H1 (cell line): ENCODE measurements at regions not wholly inside any gene's neighbourhood (a gene's known extent, or its start where the extent isn't known, plus 50 kb on each side); places are given as distances from the start of the nearest gene placed in this dataset.

ENCODE experiments used
- CTCF ChIA-PET: fragments of 300-600 bp; sonication (Branson Sonifier 250); formaldehyde crosslinking; loops from one replicate; lab custom pipeline; 2021; ENCODE audit not compliant: partially characterized antibody; lab: Charles Lee
- POLR2A ChIA-PET: fragments of 300-600 bp; sonication (Branson Sonifier 250); formaldehyde crosslinking; loops from one replicate; lab custom pipeline; 2021; ENCODE audit warnings: inconsistent platforms; ENCODE audit not compliant: partially characterized antibody; lab: Charles Lee
- DNase-seq, 2 experiments: peaks; one replicate each; pipeline versions ENCODE4 v3.0.0 to v3.0.0-alpha.2; 2010 to 2022; ENCODE audit warnings: low spot score in 2 of 2, low read depth in 1 of 2, mixed read lengths in 1 of 2
- FAIRE-seq: peaks from 2 replicates; lab custom pipeline; 2011; peaks lifted over from hg19 to GRCh38; lab: Jason Lieb, UNC
- H2AFZ ChIP-seq: 2 replicates; pipeline ENCODE4 v1.8.1; 2012; ENCODE audit warnings: low read length, inconsistent platforms
- H2AK5ac ChIP-seq: 2 replicates; pipeline ENCODE4 v1.6.1; 2013; ENCODE audit warnings: low read depth, low read length
- H2BK120ac ChIP-seq: replicated peaks from 2 replicates; pipeline ENCODE3; 2013; ENCODE audit warnings: low read depth, low read length, inconsistent platforms
- H2BK12ac ChIP-seq: 2 replicates; pipeline ENCODE4 v1.6.1; 2013; ENCODE audit warnings: low read depth, low read length
- H2BK15ac ChIP-seq: 2 replicates; pipeline ENCODE4 v1.6.1; 2013; ENCODE audit warnings: low read length
- H2BK20ac ChIP-seq: 2 replicates; pipeline ENCODE4 v1.6.1; 2013; ENCODE audit warnings: low read length
- H2BK5ac ChIP-seq: 2 replicates; pipeline ENCODE4 v1.6.1; 2013; ENCODE audit warnings: low read depth, low read length
- H3K14ac ChIP-seq: 2 replicates; pipeline ENCODE4 v1.6.1; 2013; ENCODE audit warnings: inconsistent platforms; ENCODE audit not compliant: insufficient read length
- H3K18ac ChIP-seq: 2 replicates; pipeline ENCODE4 v1.6.1; 2013; ENCODE audit warnings: low read length; ENCODE audit errors: extremely low read depth
- H3K23ac ChIP-seq: 2 replicates; pipeline ENCODE4 v1.6.1; 2013; ENCODE audit warnings: inconsistent platforms; ENCODE audit not compliant: insufficient read length
- H3K23me2 ChIP-seq: 2 replicates; pipeline ENCODE4 v1.6.1; 2013; ENCODE audit warnings: low read depth, low read length
- H3K27ac ChIP-seq: 2 replicates; pipeline ENCODE4 v1.6.1; 2011; ENCODE audit warnings: low read depth, low read length, inconsistent platforms
- H3K27me3 ChIP-seq, 4 experiments: replicated peaks in 1 of 4; 1 replicate in 1 of 4; 2 replicates in 3 of 4; pipeline versions ENCODE4 v1.6.1 to v1.8.1; 2011 to 2013; ENCODE audit warnings: low read length in 3 of 4, mild to moderate bottlenecking in 3 of 4, inconsistent platforms in 2 of 4, mixed read lengths in 2 of 4, moderate library complexity in 1 of 4; ENCODE audit not compliant: control insufficient read depth in 3 of 4, insufficient read depth in 3 of 4; ENCODE audit errors: extremely low read depth in 1 of 4
- H3K36me3 ChIP-seq, 4 experiments: 2 replicates each; pipeline versions ENCODE4 v1.6.1 to v1.8.1; 2011 to 2013; ENCODE audit warnings: mild to moderate bottlenecking in 4 of 4, low read length in 3 of 4, moderate library complexity in 2 of 4, control low read depth in 1 of 4, inconsistent platforms in 1 of 4; ENCODE audit not compliant: insufficient read depth in 4 of 4, control insufficient read depth in 2 of 4
- H3K4ac ChIP-seq: replicated peaks from 2 replicates; pipeline ENCODE3; 2013; ENCODE audit warnings: low read length, low read depth, mixed read lengths, inconsistent platforms; ENCODE audit not compliant: insufficient read length
- H3K4me1 ChIP-seq, 4 experiments: replicated peaks in 1 of 4; 1 replicate in 1 of 4; 2 replicates in 3 of 4; pipeline versions ENCODE4 v1.6.1 to v1.8.1; 2011 to 2013; ENCODE audit warnings: low read length in 3 of 4, inconsistent platforms in 2 of 4, mixed read lengths in 1 of 4; ENCODE audit not compliant: insufficient read depth in 4 of 4, control insufficient read depth in 3 of 4
- H3K4me2 ChIP-seq, 2 experiments: 2 replicates each; pipeline versions ENCODE4 v1.6.1 to v1.8.1; 2011 to 2013; ENCODE audit warnings: low read depth in 2 of 2, low read length in 2 of 2, control low read depth in 1 of 2, inconsistent platforms in 1 of 2, mild to moderate bottlenecking in 1 of 2; ENCODE audit not compliant: insufficient read depth in 1 of 2
- H3K4me3 ChIP-seq, 4 experiments: fragments of 200-600, 300-600 bp in 1 of 4; sonication (generic), shearing (Covaris generic), sonication (Bioruptor Twin) in 1 of 4; 2 replicates each; pipeline versions ENCODE4 v1.5.1 to v1.8.1; 2011 to 2016; ENCODE audit warnings: low read length in 4 of 4, low read depth in 3 of 4, control low read depth in 2 of 4, inconsistent platforms in 2 of 4, mild to moderate bottlenecking in 2 of 4, mixed read lengths in 1 of 4, moderate library complexity in 1 of 4; ENCODE audit not compliant: insufficient read depth in 2 of 4; ENCODE audit errors: extremely low read depth in 1 of 4
- H3K56ac ChIP-seq: replicated peaks from 2 replicates; pipeline ENCODE3; 2013; ENCODE audit warnings: low read depth, mild to moderate bottlenecking, mixed read lengths, low read length, inconsistent platforms; ENCODE audit not compliant: insufficient read length
- H3K79me1 ChIP-seq: 2 replicates; pipeline ENCODE4 v1.6.1; 2013; ENCODE audit warnings: low read depth, low read length, control low read depth
- H3K79me2 ChIP-seq, 2 experiments: 2 replicates each; pipeline versions ENCODE4 v1.6.1 to v1.8.1; 2012 to 2013; ENCODE audit warnings: low read length in 2 of 2, mild to moderate bottlenecking in 2 of 2, inconsistent platforms in 1 of 2; ENCODE audit not compliant: insufficient read depth in 2 of 2, control insufficient read depth in 1 of 2
- H3K9ac ChIP-seq, 4 experiments: replicated peaks in 1 of 4; 1 replicate in 1 of 4; 2 replicates in 3 of 4; pipeline versions ENCODE4 v1.6.1 to v1.8.1; 2011 to 2013; ENCODE audit warnings: low read depth in 3 of 4, low read length in 3 of 4, control low read depth in 2 of 4, mild to moderate bottlenecking in 2 of 4, moderate library complexity in 2 of 4, inconsistent platforms in 1 of 4; ENCODE audit errors: extremely low read depth in 1 of 4
- H3K9me3 ChIP-seq, 2 experiments: 2 replicates each; pipeline versions ENCODE4 v1.6.1 to v1.8.1; 2012 to 2013; ENCODE audit warnings: mild to moderate bottlenecking in 2 of 2, moderate library complexity in 2 of 2, control low read depth in 1 of 2, inconsistent platforms in 1 of 2, low read depth in 1 of 2, low read length in 1 of 2, mixed read lengths in 1 of 2; ENCODE audit not compliant: insufficient read depth in 2 of 2
- H4K20me1 ChIP-seq, 2 experiments: replicated peaks in 1 of 2; 2 replicates each; pipeline versions ENCODE3 to v1.8.1; 2011 to 2013; ENCODE audit warnings: inconsistent platforms in 2 of 2, low read length in 2 of 2, mild to moderate bottlenecking in 1 of 2; ENCODE audit not compliant: insufficient read depth in 2 of 2, control insufficient read depth in 1 of 2
- H4K5ac ChIP-seq: 2 replicates; pipeline ENCODE4 v1.6.1; 2013; ENCODE audit warnings: low read length, low read depth, mixed read lengths, inconsistent platforms; ENCODE audit not compliant: insufficient read length
- H4K8ac ChIP-seq: 2 replicates; pipeline ENCODE4 v1.8.0; 2013; ENCODE audit warnings: mild to moderate bottlenecking, moderate library complexity, low read length, inconsistent platforms; ENCODE audit not compliant: insufficient read depth; ENCODE audit errors: extremely low read depth
- H4K91ac ChIP-seq: replicated peaks from 2 replicates; pipeline ENCODE3; 2013; ENCODE audit warnings: low read length, mixed read lengths, inconsistent platforms; ENCODE audit not compliant: insufficient read length
- ATF3 ChIP-seq: IDR thresholded peaks from 2 replicates; pipeline ENCODE4 v1.6.1; 2011; ENCODE audit warnings: low read depth, mild to moderate bottlenecking, low read length; ENCODE audit not compliant: insufficient read depth
- BACH1 ChIP-seq: IDR thresholded peaks from 2 replicates; pipeline ENCODE4 v1.6.1; 2012; ENCODE audit warnings: low read length, improper control_type of control experiment
- BCL11A ChIP-seq, 2 experiments: IDR thresholded peaks; one replicate each; pipeline ENCODE4 v1.6.1; 2011; ENCODE audit warnings: low read depth in 2 of 2, low read length in 2 of 2, mild to moderate bottlenecking in 2 of 2
- CBX8 ChIP-seq: fragments of 300-800, 300-1000 bp; sonication (generic); IDR thresholded peaks from 2 replicates; pipeline ENCODE4 v1.7.1; 2016; ENCODE audit warnings: low read depth, low read length, borderline replicate concordance
- CEBPB ChIP-seq: IDR thresholded peaks from 2 replicates; pipeline ENCODE4 v1.6.1; 2012; ENCODE audit warnings: low read depth, low read length
- HDAC2 ChIP-seq, 2 experiments: fragments of 300-600 bp in 1 of 2; sonication (generic) in 1 of 2; IDR thresholded peaks; 2 replicates each; pipeline ENCODE4 v1.6.1; 2011 to 2012; ENCODE audit warnings: low read depth in 2 of 2, low read length in 2 of 2, mild to moderate bottlenecking in 2 of 2, moderate library complexity in 2 of 2, borderline replicate concordance in 1 of 2, inconsistent platforms in 1 of 2
- POLR2A ChIP-seq, 2 experiments: IDR thresholded peaks; 1 replicate in 1 of 2; 2 replicates in 1 of 2; pipeline ENCODE4 v1.6.1; 2011; ENCODE audit warnings: low read depth in 2 of 2, low read length in 2 of 2, mild to moderate bottlenecking in 2 of 2; ENCODE audit errors: control extremely low read depth in 1 of 2
- POU5F1 ChIP-seq: IDR thresholded peaks from 2 replicates; pipeline ENCODE4 v1.6.1; 2011; ENCODE audit warnings: low read depth, mild to moderate bottlenecking, low read length, moderate library complexity
- RBBP5 ChIP-seq: IDR thresholded peaks from 2 replicates; pipeline ENCODE4 v1.7.1; 2012; ENCODE audit warnings: low read depth, mild to moderate bottlenecking, inconsistent platforms, low read length, moderate library complexity, borderline replicate concordance
- SIX5 ChIP-seq: IDR thresholded peaks from 2 replicates; pipeline ENCODE4 v1.6.1; 2011; ENCODE audit warnings: mild to moderate bottlenecking, low read depth, low read length
- SP2 ChIP-seq: IDR thresholded peaks from 2 replicates; pipeline ENCODE4 v1.6.1; 2012; ENCODE audit warnings: mild to moderate bottlenecking, low read length, inconsistent platforms
- SRF ChIP-seq: IDR thresholded peaks from 2 replicates; pipeline ENCODE4 v1.6.1; 2011; ENCODE audit warnings: mild to moderate bottlenecking, low read depth, low read length, moderate library complexity
- USF2 ChIP-seq: IDR thresholded peaks from 2 replicates; pipeline ENCODE4 v1.6.1; 2011; ENCODE audit warnings: low read length, improper control_type of control experiment
- ZNF274 ChIP-seq: IDR thresholded peaks from 2 replicates; pipeline ENCODE4 v1.7.0; 2012; ENCODE audit warnings: low read length, borderline replicate concordance; ENCODE audit errors: extremely low read depth
- WGBS, 2 experiments: shearing (Covaris generic) in 1 of 2; methylation state at CpG; one replicate each; pipeline versions ENCODE4 v1.1.6 to v1.1.7; 2013 to 2015; ENCODE audit warnings: low lambda C conversion rate in 2 of 2, mixed read lengths in 2 of 2, inconsistent platforms in 1 of 2, low coverage in 1 of 2, missing lambda C conversion rate in 1 of 2; ENCODE audit not compliant: insufficient replicate concordance in 2 of 2, insufficient coverage in 1 of 2, insufficient read length in 1 of 2; ENCODE audit errors: extremely low coverage in 1 of 2, missing lambda C conversion rate in 1 of 2; 5-methylcytosine and 5-hydroxymethylcytosine counted together

- no peak overlapping the region for H3K27ac ChIP-seq
- no peak for DNase-seq
- no peaks in the 10 kb centered on the region for H3K27me3 ChIP-seq
- FAIRE-seq: no peak
- no peak overlapping the region for H2AK5ac ChIP-seq
- H2BK15ac ChIP-seq: no peak overlapping the region
- no peaks in the 10 kb centered on the region for H3K36me3 ChIP-seq
- no peaks in the 10 kb centered on the region for H3K79me2 ChIP-seq
- no peaks in the 10 kb centered on the region for H3K4me1 ChIP-seq
- H3K4me2 ChIP-seq: no peak overlapping the region
- H3K23ac ChIP-seq: no peak overlapping the region
- H4K20me1 ChIP-seq: no peaks in the 10 kb centered on the region
- H3K56ac ChIP-seq: no peak overlapping the region
- ChIA-PET CTCF (no interaction called here), POLR2A (no interaction called here)
- H3K79me1 ChIP-seq: no peaks in the 10 kb centered on the region
- no peak overlapping the region for H2BK5ac ChIP-seq
- H3K18ac ChIP-seq: no peak overlapping the region
- 93% methylated on average over 3 of the region's 3 CpGs; no CpG with 5 or more reads in 1 of the 2 experiments for WGBS, 2 experiments
- no peak overlapping the region for H2BK12ac ChIP-seq
- H3K23me2 ChIP-seq: no peaks in the 10 kb centered on the region
- H3K4ac ChIP-seq: no peak overlapping the region
- H4K91ac ChIP-seq: no peak overlapping the region
- no peak overlapping the region for H4K8ac ChIP-seq
- no peak overlapping the region for H2BK120ac ChIP-seq
- H4K5ac ChIP-seq: no peak overlapping the region
- H2AFZ ChIP-seq: no peak overlapping the region
- H3K4me3 ChIP-seq: no peak overlapping the region
- no peak overlapping the region for H2BK20ac ChIP-seq
- H3K9ac ChIP-seq: no peak overlapping the region
- H3K14ac ChIP-seq: no peak overlapping the region
- H3K9me3 ChIP-seq: 0 out of 4 replicates have a peak, but pooled peaks cover 2% of the 10 kb centered on the region in 2 experiments
- TF ChIP-seq SP2 (no peak), POLR2A (IDR thresholded peaks at IDR 0.05; ENCODE audit: control extremely low read depth in 1 of 2, low read depth in 2 of 2, low read length in 2 of 2) (no peak), SRF (no peak), ATF3 (no peak), SIX5 (no peak), HDAC2 (IDR thresholded peaks at IDR 0.05; ENCODE audit: borderline replicate concordance in 1 of 2, low read depth in 2 of 2, low read length in 2 of 2) (no peak), USF2 (no peak), RBBP5 (no peak), BACH1 (no peak), BCL11A (IDR thresholded peaks at IDR 0.05; ENCODE audit: low read depth in 2 of 2, low read length in 2 of 2) (no peak), CEBPB (no peak), CBX8 (no peak), POU5F1 (no peak), ZNF274 (no peak)
Measured at GRCh38 chr1:208393416-208393815, 149.2 kb upstream of the PLXNA2 start.
